Osteoblast (primary cell): ENCODE measurements at regions not wholly inside any gene's neighbourhood (a gene's known extent, or its start where the extent isn't known, plus 50 kb on each side); places are given as distances from the start of the nearest gene placed in this dataset.

Experiments used
- DNase-seq: peaks from one replicate; pipeline ENCODE4 v3.0.0; 2011; ENCODE audit warnings: low spot score, mixed read lengths; ENCODE audit not compliant: insufficient read length; ENCODE audit errors: missing footprints
- H2AFZ ChIP-seq: 2 replicates; pipeline ENCODE4 v1.6.0; 2011; ENCODE audit warnings: mild to moderate bottlenecking, low read length
- H3K27ac ChIP-seq: 2 replicates; pipeline ENCODE4 v1.5.1; 2011; ENCODE audit warnings: mild to moderate bottlenecking, low read depth, low read length, moderate library complexity
- H3K27me3 ChIP-seq: 2 replicates; pipeline ENCODE4 v1.6.0; 2012; ENCODE audit warnings: mild to moderate bottlenecking, control low read depth, inconsistent platforms, low read length, moderate library complexity; ENCODE audit not compliant: insufficient read depth
- H3K36me3 ChIP-seq: 2 replicates; pipeline ENCODE4 v1.5.1; 2011; ENCODE audit warnings: mild to moderate bottlenecking, low read length, control low read depth, moderate library complexity; ENCODE audit not compliant: insufficient read depth
- H3K4me1 ChIP-seq: 2 replicates; pipeline ENCODE4 v1.5.1; 2011; ENCODE audit warnings: mild to moderate bottlenecking, low read length, control low read depth, moderate library complexity; ENCODE audit not compliant: insufficient read depth
- H3K4me2 ChIP-seq: 2 replicates; pipeline ENCODE4 v1.6.0; 2011; ENCODE audit warnings: mild to moderate bottlenecking, low read length; ENCODE audit not compliant: insufficient read depth
- H3K4me3 ChIP-seq: fragments of 200-600 bp; sonication (generic); 3 replicates; pipeline ENCODE4 v1.5.1; 2012; ENCODE audit warnings: mild to moderate bottlenecking, low read length, inconsistent platforms; ENCODE audit not compliant: insufficient read depth
- H3K79me2 ChIP-seq: 2 replicates; pipeline ENCODE4 v1.6.0; 2012; ENCODE audit warnings: mild to moderate bottlenecking, low read length, control low read depth, inconsistent platforms; ENCODE audit not compliant: insufficient read depth
- H3K9me3 ChIP-seq: 2 replicates; pipeline ENCODE4 v1.5.1; 2011; ENCODE audit warnings: low read depth, low read length, control low read depth
- H4K20me1 ChIP-seq: 2 replicates; pipeline ENCODE4 v1.6.0; 2012; ENCODE audit warnings: mild to moderate bottlenecking, low read length, control low read depth; ENCODE audit not compliant: insufficient read depth
- TF ChIP-seq, protein P1 (sequence below): IDR thresholded peaks from 2 replicates; pipeline ENCODE4 v1.5.1; 2011; ENCODE audit warnings: mild to moderate bottlenecking, low read depth, low read length, moderate library complexity; ENCODE audit errors: extremely low read depth

DNA sequence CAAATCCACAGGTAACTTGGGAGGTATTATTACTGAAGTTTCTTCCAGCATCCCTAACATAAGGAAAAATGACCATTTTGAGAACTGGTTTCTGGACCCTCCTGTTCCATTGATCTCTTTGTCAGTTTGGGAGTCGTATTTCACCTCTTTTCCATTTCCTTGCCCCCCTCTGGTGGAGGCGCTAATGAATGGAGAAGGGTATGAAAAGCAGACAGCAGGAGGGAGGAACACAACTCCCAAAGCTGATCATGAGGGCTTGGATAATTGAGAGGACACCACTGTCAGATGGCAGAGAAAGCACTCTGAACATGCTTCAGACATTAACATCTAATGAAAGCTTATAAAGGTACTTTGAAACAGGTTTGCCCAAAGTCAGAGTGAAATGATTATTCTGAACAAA lies 56.6 kb upstream of the TLK1 start:
- Histone ChIP-seq H2AFZ (no peak overlapping the region), H3K79me2 (no peaks in the 10 kb centered on the region), H3K4me1 (no peaks in the 10 kb centered on the region), H3K4me2 (no peak overlapping the region), H3K27me3 (no peaks in the 10 kb centered on the region), H3K4me3 (no peak overlapping the region), H4K20me1 (no peaks in the 10 kb centered on the region), H3K27ac (no peak overlapping the region), H3K36me3 (no peaks in the 10 kb centered on the region), H3K9me3 (peaks cover 3% of the 10 kb centered on the region)
- TF ChIP-seq, protein P1, sequence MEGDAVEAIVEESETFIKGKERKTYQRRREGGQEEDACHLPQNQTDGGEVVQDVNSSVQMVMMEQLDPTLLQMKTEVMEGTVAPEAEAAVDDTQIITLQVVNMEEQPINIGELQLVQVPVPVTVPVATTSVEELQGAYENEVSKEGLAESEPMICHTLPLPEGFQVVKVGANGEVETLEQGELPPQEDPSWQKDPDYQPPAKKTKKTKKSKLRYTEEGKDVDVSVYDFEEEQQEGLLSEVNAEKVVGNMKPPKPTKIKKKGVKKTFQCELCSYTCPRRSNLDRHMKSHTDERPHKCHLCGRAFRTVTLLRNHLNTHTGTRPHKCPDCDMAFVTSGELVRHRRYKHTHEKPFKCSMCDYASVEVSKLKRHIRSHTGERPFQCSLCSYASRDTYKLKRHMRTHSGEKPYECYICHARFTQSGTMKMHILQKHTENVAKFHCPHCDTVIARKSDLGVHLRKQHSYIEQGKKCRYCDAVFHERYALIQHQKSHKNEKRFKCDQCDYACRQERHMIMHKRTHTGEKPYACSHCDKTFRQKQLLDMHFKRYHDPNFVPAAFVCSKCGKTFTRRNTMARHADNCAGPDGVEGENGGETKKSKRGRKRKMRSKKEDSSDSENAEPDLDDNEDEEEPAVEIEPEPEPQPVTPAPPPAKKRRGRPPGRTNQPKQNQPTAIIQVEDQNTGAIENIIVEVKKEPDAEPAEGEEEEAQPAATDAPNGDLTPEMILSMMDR: no peak
- DNase-seq: no peak

DNA sequence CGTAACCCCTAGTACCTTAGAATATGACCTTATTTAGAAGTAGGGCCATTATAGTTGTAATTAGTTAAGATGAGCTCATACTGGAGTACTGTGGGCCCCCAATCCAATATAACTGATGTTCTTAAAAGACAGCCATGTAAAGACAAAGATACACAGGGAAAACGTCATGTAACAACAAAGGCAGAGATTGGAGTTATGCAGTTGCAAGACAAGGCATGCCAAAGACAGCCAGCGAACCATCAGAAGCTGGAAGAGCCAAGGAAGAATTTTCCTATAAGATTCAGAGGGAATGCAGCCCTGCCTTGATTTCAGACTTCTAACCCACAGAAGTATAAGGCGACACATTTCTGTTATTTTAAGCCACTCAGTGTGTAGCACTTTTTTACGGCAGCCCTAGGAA lies 55.9 kb upstream of the TLK1 start:
- H3K27ac ChIP-seq: no peak overlapping the region
- TF ChIP-seq, protein P1: no peak
- H2AFZ ChIP-seq: no peak overlapping the region
- H3K36me3 ChIP-seq: no peaks in the 10 kb centered on the region
- H3K9me3 ChIP-seq: peaks cover 3% of the 10 kb centered on the region
- H4K20me1 ChIP-seq: no peaks in the 10 kb centered on the region
- no peak for DNase-seq
- no peaks in the 10 kb centered on the region for H3K27me3 ChIP-seq
- H3K79me2 ChIP-seq: no peaks in the 10 kb centered on the region
- no peak overlapping the region for H3K4me3 ChIP-seq
- no peak overlapping the region for H3K4me2 ChIP-seq
- no peaks in the 10 kb centered on the region for H3K4me1 ChIP-seq

DNA sequence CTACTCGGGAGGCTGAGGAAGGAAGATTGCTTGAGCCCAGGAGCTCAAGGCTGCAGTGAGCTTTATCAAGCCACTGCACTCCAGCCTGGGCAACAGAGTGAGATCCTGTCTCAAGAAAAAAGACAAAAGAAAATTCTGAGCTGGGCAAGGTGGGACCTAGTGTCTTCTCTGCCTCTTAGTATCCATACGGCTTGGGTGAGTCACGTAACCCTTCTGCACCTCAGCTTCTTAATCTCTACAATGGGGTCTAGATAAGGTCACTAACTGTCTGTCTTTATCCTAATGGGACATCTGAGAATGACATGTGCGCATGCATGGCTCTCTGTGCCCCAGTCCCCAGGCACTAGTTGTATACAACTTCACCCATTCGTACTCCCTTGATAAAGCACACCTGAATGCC lies 53.4 kb upstream of the TLK1 start:
- Histone ChIP-seq H2AFZ (no peak overlapping the region), H3K9me3 (peaks cover 1% of the 10 kb centered on the region)
- no peak for DNase-seq

DNA sequence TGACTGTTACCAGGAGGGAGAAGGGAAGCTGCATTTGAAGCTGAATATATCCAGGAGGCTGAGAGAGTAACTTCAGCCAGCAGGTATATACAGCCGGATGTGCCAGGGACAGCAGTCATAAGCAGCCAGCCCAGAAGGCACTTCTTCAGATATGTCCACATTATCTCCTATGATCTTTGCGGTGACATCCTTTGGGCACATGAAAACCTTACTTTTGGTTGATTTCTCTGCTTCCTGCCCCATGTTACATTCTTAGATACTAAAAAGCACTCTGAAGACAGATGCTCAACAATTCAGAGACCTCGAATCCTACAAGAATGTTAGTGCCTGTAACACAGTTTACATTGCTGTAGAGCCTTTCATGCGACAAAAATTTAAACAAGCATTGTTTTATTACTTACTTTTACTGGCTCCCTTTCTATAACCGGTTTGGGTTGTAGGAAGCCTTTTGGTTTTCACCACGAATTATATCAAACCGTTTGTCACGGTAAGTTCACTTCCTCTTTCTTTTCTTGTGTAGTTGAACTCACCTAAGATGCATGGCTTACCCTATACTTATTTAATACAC lies 50.3 kb upstream of the TLK1 start:
- H3K79me2 ChIP-seq: no peaks in the 10 kb centered on the region
- no peaks in the 10 kb centered on the region for H3K27me3 ChIP-seq
- no peaks in the 10 kb centered on the region for H3K4me1 ChIP-seq
- H3K9me3 ChIP-seq: no peaks in the 10 kb centered on the region
- no peak for DNase-seq
- H3K36me3 ChIP-seq: no peaks in the 10 kb centered on the region
- H3K4me2 ChIP-seq: no peak overlapping the region
- H3K4me3 ChIP-seq: no peak overlapping the region
- no peak overlapping the region for H2AFZ ChIP-seq
- no peak overlapping the region for H3K27ac ChIP-seq
- no peaks in the 10 kb centered on the region for H4K20me1 ChIP-seq
- TF ChIP-seq, protein P1: no peak

More for the DNA sequence above, 53.4 kb upstream of the TLK1 start:
- Histone ChIP-seq H3K36me3 (no peaks in the 10 kb centered on the region), H3K4me3 (no peak overlapping the region), H3K4me2 (no peak overlapping the region), H3K79me2 (no peaks in the 10 kb centered on the region), H3K27me3 (no peaks in the 10 kb centered on the region), H3K4me1 (no peaks in the 10 kb centered on the region), H3K27ac (no peak overlapping the region), H4K20me1 (no peaks in the 10 kb centered on the region)
- TF ChIP-seq, protein P1: no peak
